OCI-LY7 (cell line): ENCODE measurements at regions not wholly inside any gene's neighbourhood (a gene's known extent, or its start where the extent isn't known, plus 50 kb on each side); places are given as distances from the start of the nearest gene placed in this dataset.
"Not testable (repeated sequence)": the region's sequence is repeated elsewhere in the genome, so short reads cannot be mapped to it uniquely, and the experiment has no call there.

ENCODE experiments used
- BruUV-seq: library from RNA; stranded (reverse); fragments of 400-500 nt; replicated peaks from 2 replicates; lab custom pipeline; 2021; lab: Mats Ljungman, UMichigan
- CTCF ChIA-PET: fragments of 300-600 bp; sonication (Branson Sonifier 250); formaldehyde crosslinking; loops from one replicate; lab custom pipeline; 2022; ENCODE audit warnings: antibody characterized with exemption; ENCODE audit not compliant: unreplicated experiment; lab: Charles Lee
- POLR2A ChIA-PET: fragments of 300-600 bp; sonication (Branson Sonifier 250); formaldehyde crosslinking; loops from one replicate; lab custom pipeline; 2022; ENCODE audit warnings: antibody characterized with exemption; lab: Charles Lee
- DNase-seq: peaks from one replicate; pipeline ENCODE4 v3.0.0-alpha.2; 2015; ENCODE audit warnings: low spot score
- H2AFZ ChIP-seq: fragments of 200-600 bp; sonication (generic), shearing (Covaris generic); 2 replicates; pipeline ENCODE4 v1.6.1; 2014; ENCODE audit warnings: mild to moderate bottlenecking, antibody characterized with exemption, low read length, moderate library complexity
- H3K27ac ChIP-seq: fragments of 200-600 bp; sonication (generic); 2 replicates; pipeline ENCODE4 v1.5.1; 2014; ENCODE audit warnings: mixed run types, low read depth, mild to moderate bottlenecking, moderate library complexity, low read length, inconsistent platforms; ENCODE audit not compliant: poor library complexity, severe bottlenecking
- H3K36me3 ChIP-seq: fragments of 200-600 bp; sonication (generic); 2 replicates; pipeline ENCODE4 v1.6.1; 2014; ENCODE audit warnings: mild to moderate bottlenecking, antibody characterized with exemption, low read length, moderate library complexity, mixed read lengths; ENCODE audit not compliant: insufficient read depth
- H3K4me1 ChIP-seq: fragments of 200-600 bp; sonication (generic); 2 replicates; pipeline ENCODE4 v1.5.1; 2014; ENCODE audit warnings: mild to moderate bottlenecking, low read length; ENCODE audit not compliant: insufficient read depth, poor library complexity, severe bottlenecking
- H3K4me2 ChIP-seq: fragments of 200-600 bp; sonication (generic); 2 replicates; pipeline ENCODE4 v1.6.1; 2014; ENCODE audit warnings: mild to moderate bottlenecking, low read length
- H3K4me3 ChIP-seq: fragments of 200-600 bp; sonication (generic); 2 replicates; pipeline ENCODE4 v1.5.1; 2014; ENCODE audit warnings: mild to moderate bottlenecking, low read depth, low read length; ENCODE audit not compliant: poor library complexity, severe bottlenecking
- H3K79me2 ChIP-seq: fragments of 200-600 bp; sonication (generic); 2 replicates; pipeline ENCODE4 v1.6.1; 2016; ENCODE audit warnings: low read depth, mild to moderate bottlenecking, low read length, moderate library complexity, mixed read lengths; ENCODE audit not compliant: insufficient read depth
- H3K9me2 ChIP-seq: fragments of 200-600 bp; sonication (generic); 2 replicates; pipeline ENCODE4 v1.6.1; 2016; ENCODE audit warnings: mild to moderate bottlenecking, low read length, mixed read lengths; ENCODE audit not compliant: insufficient read depth
- H3K9me3 ChIP-seq: fragments of 200-600 bp; sonication (generic); 2 replicates; pipeline ENCODE4 v1.6.1; 2014; ENCODE audit warnings: mild to moderate bottlenecking, mixed run types, low read length, mixed read lengths
- H4K20me1 ChIP-seq: fragments of 200-600 bp; sonication (generic); 2 replicates; pipeline ENCODE4 v1.6.1; 2014; ENCODE audit warnings: mild to moderate bottlenecking, antibody characterized with exemption, low read length, moderate library complexity, mixed read lengths; ENCODE audit not compliant: insufficient read depth
- CTCF ChIP-seq: fragments of 200-600 bp; sonication (generic); conservative IDR thresholded peaks from 2 replicates; pipeline ENCODE4 v1.5.1; 2014; ENCODE audit warnings: mild to moderate bottlenecking, antibody characterized with exemption, low read length, moderate library complexity, mixed read lengths
- EZH2phosphoT487 ChIP-seq: fragments of 200-600 bp; sonication (generic); IDR thresholded peaks from 2 replicates; pipeline ENCODE4 v1.6.1; 2018; ENCODE audit warnings: low read depth, borderline replicate concordance, mild to moderate bottlenecking, mixed run types, antibody characterized with exemption, low read length, moderate library complexity, mixed read lengths
- intact Hi-C: fragments of 100-400 bp; cut with micrococcal nuclease; formaldehyde crosslinking; loops from one replicate; pipeline ENCODE4 v1.10.0; 2022; ENCODE audit not compliant: unreplicated experiment

GRCh38 chr16:58999762-59000161, 265.6 kb upstream of the GOT2 start:
- H3K79me2 ChIP-seq, result no peaks in the 10 kb centered on the region
- H3K9me2 ChIP-seq, result no peaks in the 10 kb centered on the region
- ChIA-PET CTCF (no interaction called here), POLR2A (interaction anchor here (0.6 kb wide), 1 partner anchor 620 kb away, joined by 3 read pairs; no protein-coding TSS in a partner anchor)
- no peak overlapping the region for H3K4me2 ChIP-seq
- DNase-seq, result no peak
- no TSS peak for BruUV-seq
- no peaks in the 10 kb centered on the region for H3K4me1 ChIP-seq
- TF ChIP-seq EZH2phosphoT487, result no peak
- no peak for TF ChIP-seq CTCF
- no peak overlapping the region for H3K4me3 ChIP-seq
- no peaks in the 10 kb centered on the region for H3K9me3 ChIP-seq
- no peaks in the 10 kb centered on the region for H3K36me3 ChIP-seq
- intact Hi-C loops, result no loop called here
- H2AFZ ChIP-seq, result no peak overlapping the region
- H4K20me1 ChIP-seq, result no peaks in the 10 kb centered on the region
- no peak overlapping the region for H3K27ac ChIP-seq

- CTCF ChIA-PET, DNase-seq, BruUV-seq, H3K27ac ChIP-seq, H3K9me3 ChIP-seq, H3K4me2 ChIP-seq, H3K4me3 ChIP-seq, H4K20me1 ChIP-seq, H3K9me2 ChIP-seq, H2AFZ ChIP-seq, H3K36me3 ChIP-seq, H3K79me2 ChIP-seq, H3K4me1 ChIP-seq, intact Hi-C loops: not testable (repeated sequence)
- POLR2A ChIA-PET, result interaction anchor here (0.6 kb wide), 1 partner anchor 975 kb away, joined by 4 read pairs; no protein-coding TSS in a partner anchor
These were observed 258.6 kb upstream of the GOT2 start for GRCh38 chr16:58992755-58993154.

GRCh38 chr16:58983181-58983965, 249.3 kb upstream of the GOT2 start:
- H3K4me1 ChIP-seq, CTCF ChIA-PET, H3K36me3 ChIP-seq, H3K9me2 ChIP-seq, BruUV-seq, H4K20me1 ChIP-seq, POLR2A ChIA-PET, H3K9me3 ChIP-seq, H3K79me2 ChIP-seq, H3K4me3 ChIP-seq, H3K27ac ChIP-seq, H2AFZ ChIP-seq, H3K4me2 ChIP-seq, DNase-seq, intact Hi-C loops: not testable (repeated sequence)
